HL-60 (cell line): ENCODE measurements at regions not wholly inside any gene's neighbourhood (a gene's known extent, or its start where the extent isn't known, plus 50 kb on each side); places are given as distances from the start of the nearest gene placed in this dataset.

Experiments
- CTCF ChIP-seq: IDR thresholded peaks from one replicate; pipeline ENCODE4 v1.5.1; 2011; ENCODE audit warnings: low read length, control low read depth, inconsistent platforms; ENCODE audit not compliant: insufficient read depth
- SPI1 ChIP-seq: IDR thresholded peaks from 2 replicates; pipeline ENCODE4 v1.6.1; 2012; ENCODE audit warnings: low read depth, mild to moderate bottlenecking, borderline replicate concordance

GRCh38 chr1:3995141-3995780 is 95.2 kb upstream of the C1orf174 start:
- no peak for TF ChIP-seq SPI1
- no peak for TF ChIP-seq CTCF
